Activated CD4-positive, alpha-beta T cell treated with anti-CD3 and anti-CD28 coated beads for 24 hours (primary cell): ENCODE measurements at regions not wholly inside any gene's neighbourhood (a gene's known extent, or its start where the extent isn't known, plus 50 kb on each side); places are given as distances from the start of the nearest gene placed in this dataset.
"Not testable (repeated sequence)": the region's sequence is repeated elsewhere in the genome, so short reads cannot be mapped to it uniquely, and the experiment has no call there.

Source experiments
- DNase-seq, 2 donors: peaks; one replicate each; pipeline ENCODE4 v3.0.0-alpha.2; 2020; ENCODE audit warnings: low read depth in 2 of 2

GRCh38 chr16:49000594-49000993 is 281.0 kb downstream of the CBLN1 start:
- DNase-seq, result no peak

DNA sequence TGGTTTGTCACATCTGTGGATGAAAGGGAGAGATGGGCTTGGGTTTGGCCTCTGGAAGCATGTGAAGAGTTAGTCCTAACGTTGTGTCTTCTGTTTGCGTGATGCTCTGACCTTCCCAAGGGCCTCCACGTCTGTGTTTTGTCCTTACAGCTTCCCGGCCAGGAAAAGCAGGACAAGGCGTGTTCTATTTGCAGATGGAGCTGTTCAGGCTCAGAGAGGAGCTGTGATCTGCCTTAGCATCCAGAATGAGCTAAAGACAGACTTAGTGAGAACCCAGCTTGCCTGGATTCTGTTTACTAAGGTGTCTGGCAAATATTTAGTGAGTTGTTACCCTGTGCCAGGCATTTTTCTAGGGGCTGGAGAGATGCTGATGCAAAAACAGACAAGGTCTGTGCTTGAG is 282.1 kb downstream of the CBLN1 start:
- DNase-seq, result no peak

GRCh38 chr16:48999044-48999443 is 282.6 kb downstream of the CBLN1 start:
- DNase-seq, result no peak

DNA sequence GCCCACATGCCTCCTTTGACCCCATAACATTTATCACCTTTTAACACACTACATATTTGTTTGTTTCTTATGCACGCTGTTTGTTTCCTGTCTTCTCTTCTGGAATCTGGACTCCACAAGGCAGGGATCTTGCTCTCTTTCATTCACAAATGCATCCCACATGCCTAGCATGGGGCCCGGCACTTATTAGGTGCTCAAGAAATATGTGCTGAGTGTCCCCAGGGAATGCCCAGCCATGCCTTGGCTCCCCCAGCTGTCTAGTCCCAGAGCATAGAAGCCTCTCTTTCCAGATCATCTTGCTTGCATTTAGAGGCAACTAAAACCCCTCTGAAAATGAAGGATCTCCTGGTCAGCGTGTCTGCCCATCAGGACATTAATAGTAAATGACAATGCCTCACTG is 283.7 kb downstream of the CBLN1 start:
- no peak for DNase-seq

DNA sequence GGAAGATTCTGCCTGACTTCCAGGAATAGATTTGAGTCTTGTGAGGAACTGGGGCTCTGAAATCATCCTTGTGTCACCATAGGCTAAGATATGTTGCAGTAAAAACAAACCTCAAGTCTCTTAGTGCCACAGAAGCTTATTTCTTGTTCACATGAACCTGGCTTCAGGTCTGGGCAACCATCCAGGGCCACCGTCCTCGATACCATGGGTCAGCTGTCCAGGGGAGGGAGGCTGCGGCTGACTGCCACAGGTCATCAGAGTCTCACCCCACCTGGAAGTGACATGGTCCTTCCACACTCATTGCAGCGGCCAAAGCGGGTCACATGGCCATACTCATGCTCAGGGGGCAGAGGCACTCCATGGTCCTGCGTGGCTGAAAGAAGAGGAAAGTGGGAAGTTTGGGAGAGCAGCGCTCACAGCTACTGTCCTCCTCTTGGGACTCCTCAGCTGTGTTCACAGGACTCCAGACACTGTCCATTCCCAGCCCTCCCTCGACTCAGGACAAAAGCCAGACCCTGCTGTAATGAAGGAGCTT is 284.5 kb downstream of the CBLN1 start:
- DNase-seq, result no peak

GRCh38 chr16:48978501-48978900 is 303.1 kb downstream of the CBLN1 start:
- DNase-seq, result no peak

DNA sequence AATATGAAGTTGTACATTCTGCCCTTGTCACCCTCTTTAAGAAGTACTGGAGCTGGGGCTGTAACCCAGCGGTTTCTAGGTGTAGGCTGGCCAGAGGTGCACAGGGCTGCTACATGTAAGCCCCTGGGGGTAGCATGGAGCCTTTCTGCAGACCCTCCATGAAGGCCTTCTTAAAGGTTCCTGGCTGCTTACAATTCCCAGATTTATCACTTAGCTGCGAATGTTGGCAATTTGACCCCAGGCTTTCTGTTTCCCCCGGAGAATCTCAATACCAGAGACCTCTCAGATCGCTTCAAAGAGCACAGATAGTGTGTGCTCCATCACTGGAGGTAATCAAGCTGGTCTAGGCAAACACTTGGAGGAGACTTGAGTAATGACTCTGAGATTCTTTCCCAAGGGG is 309.4 kb downstream of the CBLN1 start:
- no peak for DNase-seq

GRCh38 chr16:48971571-48972077 is 310.0 kb downstream of the CBLN1 start:
- DNase-seq, result no peak

GRCh38 chr16:48970216-48970615 is 311.4 kb downstream of the CBLN1 start:
- no peak for DNase-seq

DNA sequence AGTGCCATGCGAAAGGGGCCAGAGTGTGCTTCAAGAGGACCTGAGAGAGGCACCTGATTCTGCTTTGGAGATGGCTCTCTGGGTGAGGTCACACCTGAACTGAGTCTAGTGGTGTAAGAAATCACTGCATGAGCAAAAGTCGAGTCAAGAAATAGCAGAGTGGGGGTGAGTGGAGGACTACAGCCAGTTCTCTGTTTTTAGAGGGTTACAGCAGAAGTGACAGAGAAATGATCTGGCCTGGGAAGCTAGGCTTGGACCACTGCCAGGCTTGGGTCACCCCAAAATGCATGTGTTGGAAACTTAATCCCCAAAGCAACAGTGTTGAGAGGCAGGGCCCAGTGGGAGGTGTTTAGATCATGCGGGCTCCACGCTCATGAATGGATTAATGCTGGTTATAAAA is 312.0 kb downstream of the CBLN1 start:
- DNase-seq, result no peak

- DNase-seq, result no peak
These were observed 316.3 kb downstream of the CBLN1 start for GRCh38 chr16:48965386-48965785.

- DNase-seq, result no peak
These were observed 317.6 kb downstream of the CBLN1 start for GRCh38 chr16:48963901-48964615.

GRCh38 chr16:48963306-48963705 is 318.3 kb downstream of the CBLN1 start:
- no peak for DNase-seq

GRCh38 chr16:48961546-48961945 is 320.1 kb downstream of the CBLN1 start:
- DNase-seq, result no peak

- no peak for DNase-seq
These were observed 320.8 kb downstream of the CBLN1 start for GRCh38 chr16:48960830-48961229.

DNA sequence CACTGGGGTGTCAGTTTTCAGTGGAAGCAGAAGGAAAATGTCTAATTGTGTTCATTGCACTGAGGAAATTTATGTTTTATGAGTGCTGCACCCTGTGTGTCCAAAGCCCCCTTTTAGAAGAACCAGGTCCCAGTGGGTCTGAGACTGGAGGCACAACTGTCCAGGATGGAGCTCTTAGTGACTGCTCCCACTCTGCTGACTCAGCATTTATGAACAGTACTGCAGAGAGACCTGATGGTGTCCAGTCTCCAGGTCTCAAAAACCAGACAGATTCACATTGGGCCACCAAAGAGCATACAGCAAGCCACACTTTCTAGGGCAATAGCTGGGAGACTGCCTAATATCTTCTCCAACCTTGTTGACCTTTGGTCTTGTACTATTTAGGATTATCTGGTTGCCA is 321.9 kb downstream of the CBLN1 start:
- no peak for DNase-seq

GRCh38 chr16:48959204-48959603 is 322.4 kb downstream of the CBLN1 start:
- DNase-seq, result no peak

GRCh38 chr16:48958681-48959080 is 323.0 kb downstream of the CBLN1 start:
- DNase-seq, result no peak

- DNase-seq, result no peak
These were observed 325.0 kb downstream of the CBLN1 start for GRCh38 chr16:48956620-48957019.

- DNase-seq, result no peak
These were observed 325.8 kb downstream of the CBLN1 start for GRCh38 chr16:48955837-48956236.

- not testable (repeated sequence) for DNase-seq
These were observed 330.0 kb downstream of the CBLN1 start for GRCh38 chr16:48951621-48952125.

DNA sequence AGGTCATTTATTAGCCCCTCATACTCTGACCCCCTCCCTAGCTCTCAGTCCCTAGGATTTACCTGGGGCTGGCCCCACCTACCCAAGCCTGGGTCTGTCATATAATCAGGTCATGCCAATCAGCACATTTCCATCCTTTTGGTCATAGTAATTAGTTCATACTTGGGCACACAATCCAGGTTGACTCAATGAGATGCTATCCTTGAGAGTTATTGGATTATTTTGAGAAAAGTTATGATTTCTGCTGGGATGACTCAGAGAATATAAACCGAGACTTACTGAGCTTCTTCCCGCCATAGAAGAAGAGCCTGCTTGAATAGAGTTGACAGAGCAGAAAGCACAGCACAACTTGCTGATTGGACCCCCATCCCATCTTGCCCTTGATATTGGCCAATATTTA is 331.5 kb downstream of the CBLN1 start:
- DNase-seq, result no peak

GRCh38 chr16:48949636-48950035 is 332.0 kb downstream of the CBLN1 start:
- DNase-seq, result no peak

DNA sequence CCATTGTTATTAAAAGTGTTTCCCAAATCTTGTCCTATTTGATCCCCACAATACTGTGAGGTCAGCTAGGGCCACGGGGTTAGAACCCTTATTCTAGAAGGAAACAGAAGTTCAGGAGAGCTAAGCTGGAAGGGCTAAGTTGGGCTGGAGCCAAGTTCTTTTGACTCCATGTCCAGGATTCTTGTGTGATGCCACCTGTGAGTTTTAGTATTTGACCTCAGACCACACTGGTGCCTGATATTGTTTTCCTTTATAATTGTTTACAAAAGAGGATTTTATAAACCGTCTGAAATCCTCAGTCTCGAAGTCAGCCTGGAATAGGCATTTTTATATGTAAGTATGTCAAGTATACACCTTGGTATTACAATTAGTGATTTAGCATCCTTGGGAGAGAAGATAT is 332.7 kb downstream of the CBLN1 start:
- no peak for DNase-seq
